DND-41 (cell line): ENCODE measurements at regions not wholly inside any gene's neighbourhood (a gene's known extent, or its start where the extent isn't known, plus 50 kb on each side); places are given as distances from the start of the nearest gene placed in this dataset.
"Not testable (repeated sequence)": the region's sequence is repeated elsewhere in the genome, so short reads cannot be mapped to it uniquely, and the experiment has no call there.

Experiments used
- ATAC-seq: fragments of 200-7000 bp; cut with Tn5 transposase; 3 replicates; pipeline ENCODE4 v1.9.1; 2021; ENCODE audit warnings: low read depth; ENCODE audit not compliant: insufficient read depth
- DNase-seq: peaks from one replicate; pipeline ENCODE4 v3.0.0-alpha.2; 2020
- H2AFZ ChIP-seq: 2 replicates; pipeline ENCODE4 v1.6.0; 2012; ENCODE audit warnings: low read depth, low read length
- H3K27ac ChIP-seq: 2 replicates; pipeline ENCODE4 v1.5.1; 2012; ENCODE audit warnings: low read length, inconsistent platforms
- H3K27me3 ChIP-seq: fragments of 200-600 bp; sonication (generic); 2 replicates; pipeline ENCODE4 v1.6.0; 2012; ENCODE audit warnings: low read length, mild to moderate bottlenecking, inconsistent platforms; ENCODE audit not compliant: insufficient read depth, poor library complexity
- H3K36me3 ChIP-seq: 2 replicates; pipeline ENCODE4 v1.5.1; 2012; ENCODE audit warnings: low read length, inconsistent platforms; ENCODE audit not compliant: insufficient read depth
- H3K4me1 ChIP-seq: 2 replicates; pipeline ENCODE4 v1.5.1; 2012; ENCODE audit warnings: mild to moderate bottlenecking, low read length; ENCODE audit not compliant: insufficient read depth
- H3K4me2 ChIP-seq: 2 replicates; pipeline ENCODE4 v1.6.0; 2012; ENCODE audit warnings: mild to moderate bottlenecking, moderate library complexity, low read length, inconsistent platforms; ENCODE audit not compliant: insufficient read depth
- H3K4me3 ChIP-seq, 2 experiments: fragments of 200-600 bp in 1 of 2; shearing (Covaris generic) in 1 of 2; 2 replicates each; pipeline ENCODE4 v1.5.1; 2012 to 2016; ENCODE audit warnings: inconsistent platforms in 2 of 2, low read length in 2 of 2, mild to moderate bottlenecking in 2 of 2, low read depth in 1 of 2, moderate library complexity in 1 of 2
- H3K79me2 ChIP-seq: 2 replicates; pipeline ENCODE4 v1.6.0; 2012; ENCODE audit warnings: low read length, inconsistent platforms; ENCODE audit not compliant: insufficient read depth
- H3K9ac ChIP-seq: 2 replicates; pipeline ENCODE4 v1.6.0; 2012; ENCODE audit warnings: low read depth, mild to moderate bottlenecking, inconsistent platforms, low read length, moderate library complexity
- H3K9me3 ChIP-seq: 2 replicates; pipeline ENCODE4 v1.5.1; 2012; ENCODE audit warnings: low read length, moderate library complexity, mild to moderate bottlenecking, inconsistent platforms; ENCODE audit not compliant: insufficient read depth, severe bottlenecking
- H4K20me1 ChIP-seq: 2 replicates; pipeline ENCODE4 v1.6.0; 2012; ENCODE audit warnings: low read length; ENCODE audit not compliant: insufficient read depth
- CTCF ChIP-seq: IDR thresholded peaks from 2 replicates; pipeline ENCODE4 v1.5.1; 2012; ENCODE audit warnings: borderline replicate concordance, low read length, moderate library complexity, mild to moderate bottlenecking; ENCODE audit not compliant: poor library complexity, severe bottlenecking; ENCODE audit errors: extremely low read depth
- EZH2 ChIP-seq: IDR thresholded peaks from 3 replicates; pipeline ENCODE4 v1.6.1; 2012; ENCODE audit warnings: borderline replicate concordance, low read depth, mild to moderate bottlenecking, moderate library complexity, low read length, inconsistent platforms; ENCODE audit not compliant: severe bottlenecking

DNA sequence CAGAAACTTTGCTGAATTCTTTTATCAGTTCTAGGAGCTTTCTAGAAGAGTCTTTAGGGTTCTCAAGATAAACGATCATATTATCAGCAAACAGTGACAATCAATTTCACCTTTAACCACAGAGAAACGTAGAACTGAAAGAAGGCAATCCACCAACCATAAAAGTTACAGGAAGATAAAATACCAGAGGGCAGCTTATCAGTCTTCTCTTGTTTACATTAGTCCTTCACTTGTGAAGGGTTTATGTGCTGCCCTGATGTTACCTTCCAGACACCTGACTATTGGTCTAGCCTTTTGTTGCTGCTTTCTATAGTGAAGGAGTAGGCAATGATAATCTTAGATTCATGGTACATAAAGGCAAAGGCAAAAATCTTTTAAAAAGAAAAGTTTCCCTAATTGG is 73.2 kb upstream of the EFCAB3 start:
- Histone ChIP-seq H3K9ac (no peak overlapping the region), H3K36me3 (no peaks in the 10 kb centered on the region), H3K4me2 (no peak overlapping the region), H4K20me1 (no peaks in the 10 kb centered on the region), H3K27ac (no peak overlapping the region), H3K27me3 (peaks cover 9% of the 10 kb centered on the region), H3K79me2 (no peaks in the 10 kb centered on the region), H3K4me3 (no peak overlapping the region), H3K4me1 (no peaks in the 10 kb centered on the region), H3K9me3 (no peaks in the 10 kb centered on the region), H2AFZ (no peak overlapping the region)
- no peak for DNase-seq
- no peak for TF ChIP-seq CTCF
- ATAC-seq = no peak

DNA sequence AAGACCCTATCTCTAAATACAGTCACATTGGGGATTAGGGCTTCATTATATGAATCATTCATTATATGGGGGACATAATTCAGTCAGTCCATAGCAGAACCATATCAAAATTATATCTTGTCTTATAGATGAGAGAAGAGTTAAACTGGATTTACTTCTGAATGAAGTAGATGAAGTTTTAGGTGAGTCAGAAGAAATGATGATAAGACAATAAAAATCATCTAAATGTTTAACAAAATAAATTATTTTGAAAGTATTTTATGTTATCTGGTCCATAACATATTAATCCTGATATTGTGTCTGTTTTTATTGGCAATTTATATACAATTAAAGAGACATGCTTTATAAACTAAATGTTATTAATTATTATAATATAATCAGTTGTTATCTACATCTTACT is 76.9 kb upstream of the EFCAB3 start:
- DNase-seq (no peak), ATAC-seq (no peak)
- no peak overlapping the region for H3K4me3 ChIP-seq
- H3K27me3 ChIP-seq = peaks cover 5% of the 10 kb centered on the region
- H3K4me2 ChIP-seq = no peak overlapping the region
- H4K20me1 ChIP-seq = no peaks in the 10 kb centered on the region
- H3K27ac ChIP-seq = no peak overlapping the region
- H3K9ac ChIP-seq = no peak overlapping the region
- no peaks in the 10 kb centered on the region for H3K4me1 ChIP-seq
- H3K36me3 ChIP-seq = no peaks in the 10 kb centered on the region
- no peak for TF ChIP-seq CTCF
- TF ChIP-seq EZH2 = no peak
- H2AFZ ChIP-seq = no peak overlapping the region
- no peaks in the 10 kb centered on the region for H3K9me3 ChIP-seq
- H3K79me2 ChIP-seq = no peaks in the 10 kb centered on the region

DNA sequence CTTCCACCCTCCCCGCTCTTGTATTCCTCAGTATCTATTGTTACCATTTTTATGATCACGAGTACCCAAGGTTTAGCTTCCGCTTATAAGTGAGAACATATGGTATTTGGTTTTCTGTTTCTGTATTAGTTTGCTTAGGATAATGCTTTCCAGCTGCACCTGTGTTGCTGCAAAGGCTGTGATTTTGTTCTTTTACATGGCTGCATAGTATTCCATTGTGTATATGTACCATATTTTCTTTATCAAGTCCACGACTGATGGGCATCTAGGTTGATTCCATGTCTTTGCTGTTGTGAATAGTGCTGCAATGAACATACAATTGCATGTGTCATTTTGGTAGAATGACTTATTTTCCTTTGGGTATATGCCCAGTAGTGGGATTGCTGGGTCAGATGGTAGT is 79.7 kb upstream of the EFCAB3 start:
- no peak overlapping the region for H3K27ac ChIP-seq
- ATAC-seq = no peak
- no peak overlapping the region for H2AFZ ChIP-seq

DNA sequence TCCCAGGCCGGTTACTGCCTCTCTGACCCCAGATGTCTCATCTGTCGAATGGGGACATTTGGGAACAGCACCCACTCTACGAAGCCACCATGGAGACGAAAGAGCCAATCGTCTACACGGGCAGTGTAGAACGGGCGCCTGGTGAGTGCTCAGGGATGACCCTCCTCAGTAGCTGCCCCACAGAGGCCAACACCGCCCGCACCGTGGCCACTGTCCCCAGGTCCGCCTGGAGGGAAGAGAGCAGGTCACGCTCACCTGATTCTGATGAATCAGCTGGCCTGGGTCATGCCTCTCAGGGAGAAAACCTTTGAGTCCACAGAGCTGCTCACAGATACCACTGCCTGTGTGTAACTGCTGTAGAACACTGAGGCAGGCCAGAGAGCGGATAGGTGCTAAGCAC is 105.1 kb upstream of the EFCAB3 start:
- H3K36me3 ChIP-seq, H3K79me2 ChIP-seq, H3K4me3 ChIP-seq, H3K27me3 ChIP-seq, H2AFZ ChIP-seq, H3K9ac ChIP-seq, H3K4me2 ChIP-seq, ATAC-seq, H3K27ac ChIP-seq, H4K20me1 ChIP-seq, H3K9me3 ChIP-seq, H3K4me1 ChIP-seq, DNase-seq: not testable (repeated sequence)

More for the DNA sequence above, 79.7 kb upstream of the EFCAB3 start:
- H3K36me3 ChIP-seq = no peaks in the 10 kb centered on the region
- TF ChIP-seq EZH2 (no peak), CTCF (no peak)
- no peaks in the 10 kb centered on the region for H3K4me1 ChIP-seq
- H4K20me1 ChIP-seq = no peaks in the 10 kb centered on the region
- H3K4me2 ChIP-seq = no peak overlapping the region
- DNase-seq = no peak
- no peaks in the 10 kb centered on the region for H3K9me3 ChIP-seq
- H3K79me2 ChIP-seq = no peaks in the 10 kb centered on the region
- no peaks in the 10 kb centered on the region for H3K27me3 ChIP-seq
- H3K9ac ChIP-seq = no peak overlapping the region
- no peak overlapping the region for H3K4me3 ChIP-seq

DNA sequence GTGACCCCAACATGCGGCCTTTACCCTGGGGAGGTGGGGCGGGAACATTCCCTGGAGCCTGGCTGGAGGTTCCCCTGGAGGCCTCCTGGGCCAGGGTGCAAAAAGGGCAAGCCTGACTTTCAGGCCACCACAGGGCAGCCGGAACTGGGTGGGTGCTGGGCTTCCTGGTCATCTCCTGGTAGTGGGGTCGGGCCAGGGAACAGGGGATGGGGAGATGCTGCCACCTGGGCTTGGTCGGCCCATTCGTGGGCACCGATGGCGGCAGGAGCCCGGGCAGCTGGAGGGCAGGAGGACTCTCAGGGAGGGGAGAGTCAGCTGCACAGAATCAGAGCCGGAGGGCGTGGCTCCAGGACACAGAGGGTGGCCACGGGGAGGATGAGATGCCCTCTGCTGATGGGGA is 112.0 kb upstream of the EFCAB3 start:
- DNase-seq, H3K4me1 ChIP-seq, H3K4me2 ChIP-seq, H3K9me3 ChIP-seq, H3K36me3 ChIP-seq, H3K27me3 ChIP-seq, H3K79me2 ChIP-seq, H3K4me3 ChIP-seq, H3K9ac ChIP-seq, H4K20me1 ChIP-seq, ATAC-seq, H2AFZ ChIP-seq, H3K27ac ChIP-seq: not testable (repeated sequence)

DNA sequence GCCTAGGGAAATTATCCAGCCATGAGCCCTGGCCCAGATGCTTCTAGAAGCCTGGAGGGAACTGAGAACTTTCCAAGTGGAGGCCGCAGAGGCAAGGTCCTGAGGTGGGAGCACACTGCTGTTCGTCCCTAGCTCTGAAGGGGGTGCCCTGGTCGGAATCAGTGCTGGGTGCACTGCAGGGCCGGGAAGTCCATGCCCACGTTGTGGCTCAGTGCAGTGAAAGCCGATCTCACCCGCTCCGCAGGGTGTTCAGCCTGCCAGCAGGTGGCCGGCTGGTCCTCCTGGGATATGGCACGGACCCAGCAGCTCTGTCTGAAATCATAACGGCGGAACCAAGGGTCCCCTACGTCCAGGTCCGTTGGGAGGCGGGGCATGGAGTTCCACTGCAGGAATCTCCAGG is 115.4 kb upstream of the EFCAB3 start:
- H3K27me3 ChIP-seq, H2AFZ ChIP-seq, H3K9me3 ChIP-seq, H4K20me1 ChIP-seq, H3K4me3 ChIP-seq, H3K79me2 ChIP-seq, H3K4me2 ChIP-seq, ATAC-seq, H3K36me3 ChIP-seq, DNase-seq, H3K4me1 ChIP-seq, H3K27ac ChIP-seq, H3K9ac ChIP-seq: not testable (repeated sequence)
